ENCODE measurements at regions not wholly inside any gene's neighbourhood (a gene's known extent, or its start where the extent isn't known, plus 50 kb on each side); places are given as distances from the start of the nearest gene placed in this dataset.

- Histone ChIP-seq H3K9me3 (ENCODE audit: control insufficient read depth in 1 of 2, insufficient read depth in 1 of 2, low read depth in 1 of 2, low read length in 2 of 2) (no peaks in the 10 kb centered on the region), H4K20me1 (ENCODE audit: insufficient read depth) (no peaks in the 10 kb centered on the region), H3K9me2 (ENCODE audit: insufficient read depth) (no peaks in the 10 kb centered on the region), H3K79me2 (ENCODE audit: insufficient read depth, low read length) (no peaks in the 10 kb centered on the region), H3K4me1 (ENCODE audit: control insufficient read depth in 1 of 2, insufficient read depth in 2 of 2, low read length in 2 of 2) (no peaks in the 10 kb centered on the region), H2AFZ (ENCODE audit: low read depth, low read length, poor library complexity, severe bottlenecking) (no peak overlapping the region), H3K4me2 (ENCODE audit: low read length) (no peak overlapping the region), H3K36me3 (ENCODE audit: control insufficient read depth in 1 of 2, insufficient read depth in 2 of 2, low read length in 2 of 2) (no peaks in the 10 kb centered on the region), H3K4me3 (replicated peaks in 1 of 2; ENCODE audit: low read depth in 1 of 2, low read length in 2 of 2) (no peak overlapping the region), H3K27ac (ENCODE audit: low read depth, low read length) (no peak overlapping the region), H3K27me3 (ENCODE audit: insufficient read depth, low read length) (no peaks in the 10 kb centered on the region), H3K9ac (ENCODE audit: low read length) (no peak overlapping the region)
- no TSS peak for BruUV-seq (replicated peaks)
- ATAC-seq (no peak), DNase-seq (ENCODE audit: low read depth, low spot score) (no peak)
- POLR2A ChIA-PET, result no interaction called here
- RAD21 ChIA-PET (ENCODE audit: low non-redundant PET in 1 of 2, low total read pairs in 2 of 2, uncharacterized antibody in 2 of 2, unreplicated experiment in 2 of 2), result no interaction called here
- intact Hi-C loops (cut with micrococcal nuclease), result no loop called here
- CTCF ChIA-PET, result no interaction called here
- TF ChIP-seq POLR2A (IDR thresholded peaks at IDR 0.05; ENCODE audit: borderline replicate concordance, extremely low read depth, insufficient read depth, insufficient read length) (no peak), JUND (IDR thresholded peaks at IDR 0.05) (no peak), RAD21 (IDR thresholded peaks at IDR 0.05; ENCODE audit: low read depth) (no peak), ATF3 (IDR thresholded peaks at IDR 0.05) (no peak), CTCF (IDR thresholded peaks at IDR 0.05 in 2 of 3, conservative IDR thresholded peaks at IDR 0.05 in 1 of 3; ENCODE audit: borderline replicate concordance in 1 of 3, insufficient read depth in 1 of 3, low read depth in 2 of 3, low read length in 2 of 3) (no peak), REST (IDR thresholded peaks at IDR 0.05; ENCODE audit: low read depth) (no peak)
Measured at GRCh38 chr4:178448372-178449035, 1006.3 kb upstream of the AGA start.

All from HCT116 (cell line).